OCI-LY1 (cell line): ENCODE measurements at regions not wholly inside any gene's neighbourhood (a gene's known extent, or its start where the extent isn't known, plus 50 kb on each side); places are given as distances from the start of the nearest gene placed in this dataset.

Source experiments
- EZH2 ChIP-seq: fragments of 200-600 bp; sonication (generic), shearing (Covaris generic); IDR thresholded peaks from 2 replicates; pipeline ENCODE4 v1.8.0; 2017; ENCODE audit warnings: borderline replicate concordance, mixed run types, mild to moderate bottlenecking, antibody characterized with exemption, low read length, moderate library complexity, mixed read lengths
- TF ChIP-seq, protein P1 (sequence below): fragments of 200-600 bp; sonication (generic), shearing (Covaris generic); IDR thresholded peaks from 2 replicates; pipeline ENCODE4 v1.5.1; 2017; ENCODE audit warnings: mild to moderate bottlenecking, antibody characterized with exemption, low read length, moderate library complexity, mixed read lengths

DNA sequence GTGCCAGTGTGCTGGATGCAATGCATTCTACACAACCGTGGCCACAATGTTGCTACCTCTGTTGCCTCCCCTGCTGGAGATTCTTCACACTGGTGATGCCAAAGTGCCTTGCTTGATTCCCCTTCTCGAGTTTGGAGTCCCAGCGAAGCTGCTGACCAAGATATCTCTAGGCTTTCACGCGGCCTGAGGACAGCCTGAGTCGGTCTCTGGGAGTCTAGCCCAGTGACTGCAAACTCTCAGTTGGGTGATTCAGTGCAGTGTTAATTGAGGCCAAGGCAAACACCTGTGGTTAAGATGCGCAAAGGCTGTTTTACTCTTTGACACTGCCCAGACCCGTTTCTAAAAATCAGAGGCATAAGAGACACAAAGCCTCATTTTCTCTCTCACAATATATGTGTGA lies 434.4 kb downstream of the NR2F2 start:
- TF ChIP-seq, protein P1, sequence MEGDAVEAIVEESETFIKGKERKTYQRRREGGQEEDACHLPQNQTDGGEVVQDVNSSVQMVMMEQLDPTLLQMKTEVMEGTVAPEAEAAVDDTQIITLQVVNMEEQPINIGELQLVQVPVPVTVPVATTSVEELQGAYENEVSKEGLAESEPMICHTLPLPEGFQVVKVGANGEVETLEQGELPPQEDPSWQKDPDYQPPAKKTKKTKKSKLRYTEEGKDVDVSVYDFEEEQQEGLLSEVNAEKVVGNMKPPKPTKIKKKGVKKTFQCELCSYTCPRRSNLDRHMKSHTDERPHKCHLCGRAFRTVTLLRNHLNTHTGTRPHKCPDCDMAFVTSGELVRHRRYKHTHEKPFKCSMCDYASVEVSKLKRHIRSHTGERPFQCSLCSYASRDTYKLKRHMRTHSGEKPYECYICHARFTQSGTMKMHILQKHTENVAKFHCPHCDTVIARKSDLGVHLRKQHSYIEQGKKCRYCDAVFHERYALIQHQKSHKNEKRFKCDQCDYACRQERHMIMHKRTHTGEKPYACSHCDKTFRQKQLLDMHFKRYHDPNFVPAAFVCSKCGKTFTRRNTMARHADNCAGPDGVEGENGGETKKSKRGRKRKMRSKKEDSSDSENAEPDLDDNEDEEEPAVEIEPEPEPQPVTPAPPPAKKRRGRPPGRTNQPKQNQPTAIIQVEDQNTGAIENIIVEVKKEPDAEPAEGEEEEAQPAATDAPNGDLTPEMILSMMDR, result no peak
- no peak for TF ChIP-seq EZH2
